Breast epithelium (tissue), 3 donors: ENCODE measurements at regions not wholly inside any gene's neighbourhood (a gene's known extent, or its start where the extent isn't known, plus 50 kb on each side); places are given as distances from the start of the nearest gene placed in this dataset.

Source experiments
- POLR2A ChIP-seq: fragments of 450-650 bp; IDR thresholded peaks from one replicate; pipeline ENCODE4 v1.6.1; 2016; ENCODE audit warnings: antibody characterized with exemption, mild to moderate bottlenecking, moderate library complexity
- POLR2AphosphoS5 ChIP-seq, 3 donors: sonication (generic); formaldehyde crosslinking; IDR thresholded peaks; one replicate each; pipeline ENCODE4 v1.6.1; 2017; ENCODE audit warnings: antibody characterized with exemption in 3 of 3
- TF ChIP-seq, protein P1 (sequence below), 3 donors: fragments of 450-650 bp; IDR thresholded peaks; one replicate each; pipeline ENCODE4 v1.5.1; 2016 to 2017; ENCODE audit warnings: antibody characterized with exemption in 3 of 3, mild to moderate bottlenecking in 3 of 3, moderate library complexity in 3 of 3

DNA sequence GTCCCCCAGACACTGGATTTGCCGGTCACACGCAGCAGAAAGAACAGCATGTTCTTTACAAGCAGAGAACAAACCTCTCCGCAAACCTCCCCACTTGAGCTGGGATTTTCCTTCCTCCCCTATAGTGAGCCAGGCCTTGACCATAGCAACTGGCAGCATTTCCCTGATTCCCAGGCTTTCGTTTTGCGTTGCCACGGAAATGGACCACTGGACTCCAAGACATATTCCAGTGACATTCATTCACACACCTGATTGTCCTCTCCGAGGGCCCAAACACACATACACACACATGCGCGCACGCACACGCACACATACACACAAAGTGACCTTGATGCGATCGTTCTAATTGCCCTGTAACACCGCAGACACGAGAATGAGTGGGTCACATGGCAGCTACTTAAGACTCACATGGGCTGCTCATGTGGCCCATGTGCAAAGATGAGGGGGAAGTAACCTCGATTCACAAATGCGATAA, 80.9 kb upstream of the CPEB4 start:
- TF ChIP-seq, protein P1, sequence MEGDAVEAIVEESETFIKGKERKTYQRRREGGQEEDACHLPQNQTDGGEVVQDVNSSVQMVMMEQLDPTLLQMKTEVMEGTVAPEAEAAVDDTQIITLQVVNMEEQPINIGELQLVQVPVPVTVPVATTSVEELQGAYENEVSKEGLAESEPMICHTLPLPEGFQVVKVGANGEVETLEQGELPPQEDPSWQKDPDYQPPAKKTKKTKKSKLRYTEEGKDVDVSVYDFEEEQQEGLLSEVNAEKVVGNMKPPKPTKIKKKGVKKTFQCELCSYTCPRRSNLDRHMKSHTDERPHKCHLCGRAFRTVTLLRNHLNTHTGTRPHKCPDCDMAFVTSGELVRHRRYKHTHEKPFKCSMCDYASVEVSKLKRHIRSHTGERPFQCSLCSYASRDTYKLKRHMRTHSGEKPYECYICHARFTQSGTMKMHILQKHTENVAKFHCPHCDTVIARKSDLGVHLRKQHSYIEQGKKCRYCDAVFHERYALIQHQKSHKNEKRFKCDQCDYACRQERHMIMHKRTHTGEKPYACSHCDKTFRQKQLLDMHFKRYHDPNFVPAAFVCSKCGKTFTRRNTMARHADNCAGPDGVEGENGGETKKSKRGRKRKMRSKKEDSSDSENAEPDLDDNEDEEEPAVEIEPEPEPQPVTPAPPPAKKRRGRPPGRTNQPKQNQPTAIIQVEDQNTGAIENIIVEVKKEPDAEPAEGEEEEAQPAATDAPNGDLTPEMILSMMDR (IDR thresholded peaks at IDR 0.05) = no peak
- TF ChIP-seq POLR2A (no peak), POLR2AphosphoS5 (IDR thresholded peaks at IDR 0.05) (no peak)
